ENCODE measurements at regions not wholly inside any gene's neighbourhood (a gene's known extent, or its start where the extent isn't known, plus 50 kb on each side); places are given as distances from the start of the nearest gene placed in this dataset.
"Not testable (repeated sequence)": the region's sequence is repeated elsewhere in the genome, so short reads cannot be mapped to it uniquely, and the experiment has no call there.

DNA sequence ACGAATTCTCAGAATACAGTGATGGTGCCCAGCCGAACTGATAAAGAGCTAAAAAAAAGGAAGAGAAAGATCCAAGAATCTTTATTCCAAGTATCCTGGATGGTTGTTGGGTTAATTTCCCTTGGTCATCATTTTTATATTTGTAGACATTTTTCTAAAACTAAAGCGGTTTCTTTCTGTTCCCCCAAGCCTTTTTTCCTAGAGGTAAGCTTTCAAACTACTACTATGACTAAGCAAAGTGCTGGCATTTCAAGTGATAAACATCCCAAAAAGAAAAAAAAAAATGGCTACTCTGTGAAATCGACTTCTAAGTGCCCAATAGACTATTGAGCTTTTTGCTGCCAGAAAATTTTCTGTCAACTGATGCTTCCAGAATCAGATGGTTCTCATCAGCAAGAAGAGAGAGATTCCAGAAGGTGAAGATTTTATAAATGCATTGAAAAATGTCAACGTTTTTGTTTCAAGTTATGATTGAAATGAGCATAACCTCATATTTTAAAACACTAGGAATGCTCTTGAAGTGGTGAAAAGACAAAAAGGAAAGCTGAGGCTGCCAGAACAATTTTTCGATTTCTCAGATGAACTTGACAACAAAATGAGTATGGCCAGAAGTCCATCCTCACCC lies 96.1 kb upstream of the ZC3H11B start:
- Histone ChIP-seq H3K9me3 (ENCODE audit: control insufficient read depth, low read depth, low read length) (no peaks in the 10 kb centered on the region), H3K4me3 (ENCODE audit: control insufficient read depth in 2 of 3, extremely low read depth in 1 of 3, insufficient read depth in 2 of 3, low read depth in 1 of 3, low read length in 3 of 3) (no peak overlapping the region), H3K27ac (ENCODE audit: control insufficient read depth, insufficient read depth, low read length) (no peak overlapping the region), H4K20me1 (ENCODE audit: control insufficient read depth, extremely low read depth, insufficient read depth, low read length) (no peaks in the 10 kb centered on the region), H3K9ac (ENCODE audit: control insufficient read depth, extremely low read depth, insufficient read depth, low read length) (no peak overlapping the region), H3K4me1 (ENCODE audit: control insufficient read depth, extremely low read depth, insufficient read depth, low read length) (no peaks in the 10 kb centered on the region), H2AFZ (ENCODE audit: control insufficient read depth, low read length) (no peak overlapping the region), H3K27me3 (ENCODE audit: control insufficient read depth, extremely low read depth, insufficient read depth, low read length) (no peaks in the 10 kb centered on the region), H3K36me3 (ENCODE audit: control insufficient read depth in 2 of 2, extremely low read depth in 1 of 2, insufficient read depth in 2 of 2, low read length in 2 of 2) (no peaks in the 10 kb centered on the region), H3K4me2 (ENCODE audit: control insufficient read depth, extremely low read depth, insufficient read depth, low read depth, low read length) (no peak overlapping the region), H3K9me1 (ENCODE audit: control insufficient read depth, extremely low read depth, insufficient read depth, low read length) (no peaks in the 10 kb centered on the region), H3K79me2 (ENCODE audit: control insufficient read depth, insufficient read depth, low read length) (no peaks in the 10 kb centered on the region)
- dilution Hi-C loops (cut with MboI; ENCODE audit: extremely low pct_ligation_motif_present, low sequenced_read_pairs) = no loop called here
- TF ChIP-seq, protein P1, sequence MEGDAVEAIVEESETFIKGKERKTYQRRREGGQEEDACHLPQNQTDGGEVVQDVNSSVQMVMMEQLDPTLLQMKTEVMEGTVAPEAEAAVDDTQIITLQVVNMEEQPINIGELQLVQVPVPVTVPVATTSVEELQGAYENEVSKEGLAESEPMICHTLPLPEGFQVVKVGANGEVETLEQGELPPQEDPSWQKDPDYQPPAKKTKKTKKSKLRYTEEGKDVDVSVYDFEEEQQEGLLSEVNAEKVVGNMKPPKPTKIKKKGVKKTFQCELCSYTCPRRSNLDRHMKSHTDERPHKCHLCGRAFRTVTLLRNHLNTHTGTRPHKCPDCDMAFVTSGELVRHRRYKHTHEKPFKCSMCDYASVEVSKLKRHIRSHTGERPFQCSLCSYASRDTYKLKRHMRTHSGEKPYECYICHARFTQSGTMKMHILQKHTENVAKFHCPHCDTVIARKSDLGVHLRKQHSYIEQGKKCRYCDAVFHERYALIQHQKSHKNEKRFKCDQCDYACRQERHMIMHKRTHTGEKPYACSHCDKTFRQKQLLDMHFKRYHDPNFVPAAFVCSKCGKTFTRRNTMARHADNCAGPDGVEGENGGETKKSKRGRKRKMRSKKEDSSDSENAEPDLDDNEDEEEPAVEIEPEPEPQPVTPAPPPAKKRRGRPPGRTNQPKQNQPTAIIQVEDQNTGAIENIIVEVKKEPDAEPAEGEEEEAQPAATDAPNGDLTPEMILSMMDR (optimal IDR thresholded peaks at IDR 0.05 in 1 of 3, IDR thresholded peaks at IDR 0.05 in 1 of 3, conservative IDR thresholded peaks at IDR 0.05 in 1 of 3; ENCODE audit: extremely low read depth in 1 of 3, insufficient read depth in 2 of 3, low read length in 3 of 3) = no peak
- TF ChIP-seq EZH2 (IDR thresholded peaks at IDR 0.05; ENCODE audit: low read length) = no peak
- DNase-seq (ENCODE audit: low read depth, low spot score) (no peak), FAIRE-seq (no peak)

DNA sequence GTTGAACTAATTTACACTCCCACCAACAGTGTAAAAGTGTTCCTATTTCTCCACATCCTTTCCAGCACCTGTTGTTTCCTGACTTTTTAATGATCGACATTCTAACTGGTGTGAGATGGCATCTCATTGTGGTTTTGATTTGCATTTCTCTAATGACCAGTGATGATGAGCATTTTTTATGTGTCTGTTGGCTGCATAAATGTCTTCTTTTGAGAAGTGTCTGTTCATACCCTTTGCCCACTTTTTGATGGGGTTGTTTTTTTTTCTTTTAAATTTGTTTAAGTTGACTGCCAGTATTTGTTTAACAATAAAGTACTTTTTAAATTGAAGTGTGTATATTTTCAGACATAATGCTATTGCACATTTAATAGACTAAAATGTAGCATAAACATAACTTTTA lies 95.0 kb upstream of the ZC3H11B start:
- H3K9me1 ChIP-seq (ENCODE audit: control insufficient read depth, extremely low read depth, insufficient read depth, low read length); H3K36me3 ChIP-seq (ENCODE audit: control insufficient read depth in 2 of 2, extremely low read depth in 1 of 2, insufficient read depth in 2 of 2, low read length in 2 of 2); H3K4me2 ChIP-seq (ENCODE audit: control insufficient read depth, extremely low read depth, insufficient read depth, low read depth, low read length); H3K9ac ChIP-seq (ENCODE audit: control insufficient read depth, extremely low read depth, insufficient read depth, low read length); H3K79me2 ChIP-seq (ENCODE audit: control insufficient read depth, insufficient read depth, low read length); H2AFZ ChIP-seq (ENCODE audit: control insufficient read depth, low read length); H3K4me3 ChIP-seq (ENCODE audit: control insufficient read depth in 2 of 3, extremely low read depth in 1 of 3, insufficient read depth in 2 of 3, low read depth in 1 of 3, low read length in 3 of 3); H4K20me1 ChIP-seq (ENCODE audit: control insufficient read depth, extremely low read depth, insufficient read depth, low read length); FAIRE-seq; H3K27me3 ChIP-seq (ENCODE audit: control insufficient read depth, extremely low read depth, insufficient read depth, low read length); H3K9me3 ChIP-seq (ENCODE audit: control insufficient read depth, low read depth, low read length); H3K27ac ChIP-seq (ENCODE audit: control insufficient read depth, insufficient read depth, low read length); H3K4me1 ChIP-seq (ENCODE audit: control insufficient read depth, extremely low read depth, insufficient read depth, low read length); DNase-seq (ENCODE audit: low read depth, low spot score); dilution Hi-C loops (cut with MboI; ENCODE audit: extremely low pct_ligation_motif_present, low sequenced_read_pairs): not testable (repeated sequence)

DNA sequence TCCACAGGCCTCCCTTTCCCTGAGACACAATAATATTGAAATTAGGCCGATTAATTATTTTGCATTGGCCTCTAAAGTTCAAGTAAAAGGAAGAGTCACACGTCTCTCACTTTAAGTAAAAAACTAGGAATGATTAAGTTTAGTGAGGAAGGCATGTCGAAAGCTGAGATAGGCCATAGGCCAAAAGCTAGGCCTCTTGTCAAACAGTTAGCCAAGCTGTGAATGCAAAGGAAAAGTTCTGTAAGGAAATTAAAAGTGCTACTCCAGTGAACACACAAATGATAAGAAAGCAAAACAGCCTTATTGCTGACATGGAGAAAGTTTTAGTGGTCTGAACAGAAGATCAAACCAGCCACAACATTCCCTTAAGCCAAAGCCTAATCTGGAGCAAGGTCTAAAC lies 91.4 kb upstream of the ZC3H11B start:
- H3K27me3 ChIP-seq (ENCODE audit: control insufficient read depth, extremely low read depth, insufficient read depth, low read length); H3K4me1 ChIP-seq (ENCODE audit: control insufficient read depth, extremely low read depth, insufficient read depth, low read length); dilution Hi-C loops (cut with MboI; ENCODE audit: extremely low pct_ligation_motif_present, low sequenced_read_pairs); H3K9ac ChIP-seq (ENCODE audit: control insufficient read depth, extremely low read depth, insufficient read depth, low read length); H4K20me1 ChIP-seq (ENCODE audit: control insufficient read depth, extremely low read depth, insufficient read depth, low read length); H3K27ac ChIP-seq (ENCODE audit: control insufficient read depth, insufficient read depth, low read length); H3K36me3 ChIP-seq (ENCODE audit: control insufficient read depth in 2 of 2, extremely low read depth in 1 of 2, insufficient read depth in 2 of 2, low read length in 2 of 2); DNase-seq (ENCODE audit: low read depth, low spot score); H3K9me3 ChIP-seq (ENCODE audit: control insufficient read depth, low read depth, low read length); H3K79me2 ChIP-seq (ENCODE audit: control insufficient read depth, insufficient read depth, low read length); H3K9me1 ChIP-seq (ENCODE audit: control insufficient read depth, extremely low read depth, insufficient read depth, low read length); H3K4me3 ChIP-seq (ENCODE audit: control insufficient read depth in 2 of 3, extremely low read depth in 1 of 3, insufficient read depth in 2 of 3, low read depth in 1 of 3, low read length in 3 of 3); H3K4me2 ChIP-seq (ENCODE audit: control insufficient read depth, extremely low read depth, insufficient read depth, low read depth, low read length); H2AFZ ChIP-seq (ENCODE audit: control insufficient read depth, low read length); FAIRE-seq: not testable (repeated sequence)
